NCI-H1048 (cell line): ENCODE measurements at regions not wholly inside any gene's neighbourhood (a gene's known extent, or its start where the extent isn't known, plus 50 kb on each side); places are given as distances from the start of the nearest gene placed in this dataset.
"Not testable (repeated sequence)": the region's sequence is repeated elsewhere in the genome, so short reads cannot be mapped to it uniquely, and the experiment has no call there.

Source experiments
- DNase-seq: peaks from one replicate; lab custom pipeline; 2025; lab: John Stamatoyannopoulos, UW

DNA sequence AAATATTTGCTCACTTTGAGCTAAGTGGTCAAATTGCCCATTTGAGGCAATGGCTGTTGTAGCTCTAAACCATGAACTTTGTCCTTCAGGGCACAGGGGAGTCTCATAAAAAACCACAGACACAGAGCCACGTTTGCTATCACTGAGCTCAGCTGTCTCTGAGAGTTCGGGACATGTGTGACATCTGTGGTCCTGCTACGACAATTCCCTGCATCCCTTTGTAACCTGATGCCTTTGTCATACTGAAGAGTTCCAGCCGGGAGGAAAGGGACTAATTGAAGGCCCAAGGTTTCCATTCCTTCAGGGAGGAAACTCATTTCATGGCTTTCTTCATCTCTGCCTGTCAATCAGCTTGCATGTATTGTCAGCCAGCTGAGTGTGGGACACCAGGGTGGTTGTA is 599.4 kb upstream of the CDH5 start:
- DNase-seq, result no peak

- DNase-seq, result no peak
Measured at GRCh38 chr16:65763640-65764305, 602.7 kb upstream of the CDH5 start.

DNA sequence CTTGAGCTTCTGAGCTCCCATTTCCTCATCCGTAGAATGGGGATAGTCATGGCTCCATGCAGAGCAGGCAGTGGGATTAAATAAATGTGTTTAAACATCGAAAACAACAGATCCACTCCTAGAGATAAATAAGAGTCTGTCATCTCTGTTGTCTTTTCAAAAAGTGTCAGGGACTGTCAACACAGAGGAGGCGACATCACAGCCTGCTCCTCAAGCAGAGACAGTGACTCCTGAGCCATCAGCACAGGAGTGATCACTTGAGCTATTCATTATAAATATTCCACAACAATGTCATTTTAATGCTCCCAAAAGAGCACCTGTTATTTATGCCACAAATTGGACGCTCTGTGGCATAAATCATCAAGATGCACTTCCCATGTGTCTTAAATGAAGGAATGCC is 605.6 kb upstream of the CDH5 start:
- no peak for DNase-seq

- DNase-seq, result no peak
Measured at GRCh38 chr16:65758620-65759019, 607.9 kb upstream of the CDH5 start.

GRCh38 chr16:65757064-65757463 is 609.4 kb upstream of the CDH5 start:
- DNase-seq, result no peak

GRCh38 chr16:65756163-65756562 is 610.3 kb upstream of the CDH5 start:
- no peak for DNase-seq

DNA sequence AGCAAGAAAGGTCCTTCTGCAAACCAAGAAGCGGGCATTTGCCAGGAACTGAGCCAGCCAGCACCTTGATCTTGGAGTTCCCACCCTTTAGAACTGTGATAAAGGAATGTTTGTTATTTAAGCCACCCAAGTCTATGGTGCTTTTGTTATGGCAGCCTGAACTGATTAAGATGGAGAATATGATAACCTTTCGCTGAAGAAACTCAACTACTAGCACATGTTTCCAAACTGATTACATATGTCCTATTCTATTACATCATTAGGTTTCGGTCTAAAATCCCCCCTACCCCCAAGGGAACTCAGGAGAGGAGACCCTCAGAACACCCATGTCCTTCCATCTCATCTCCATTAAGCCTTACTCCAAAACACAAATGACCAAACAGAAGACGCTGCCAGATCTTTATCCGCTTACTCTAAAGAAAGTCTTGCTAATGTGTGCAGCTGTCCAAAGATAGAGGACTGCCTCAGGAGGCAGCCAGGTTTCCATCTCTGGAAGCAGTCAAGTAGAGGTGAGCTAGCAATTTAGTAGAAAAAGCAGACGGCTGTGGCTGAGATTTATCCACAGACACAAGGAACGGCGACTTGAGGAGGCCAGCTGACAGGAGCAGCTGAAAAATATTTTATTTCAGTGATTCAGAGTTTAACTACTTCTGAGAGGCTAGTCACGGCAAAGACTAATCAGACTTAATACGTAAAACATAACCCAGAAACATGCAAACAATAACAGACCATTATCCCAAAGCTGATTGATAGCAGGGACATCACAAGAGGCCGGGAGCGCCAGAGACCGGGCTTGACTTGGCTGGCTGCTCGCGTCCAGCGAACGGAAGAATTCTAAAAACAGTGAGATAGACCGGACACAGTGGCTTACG is 611.4 kb upstream of the CDH5 start:
- no peak for DNase-seq

DNA sequence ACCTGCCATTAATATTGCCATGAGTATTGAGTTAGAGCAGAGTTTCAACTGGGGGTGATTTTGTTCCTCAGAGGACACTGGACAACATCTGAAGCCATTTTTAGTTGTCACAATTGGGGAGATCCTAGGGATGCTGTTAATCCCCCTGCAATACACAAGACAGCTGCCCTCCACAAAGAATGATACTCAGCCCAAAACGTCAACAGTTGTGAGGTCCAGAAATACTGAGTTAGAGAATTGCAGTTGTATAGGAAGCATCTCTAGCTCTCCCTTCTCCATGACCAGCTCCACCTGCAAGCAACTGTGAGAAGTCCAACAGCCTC is 614.0 kb upstream of the CDH5 start:
- no peak for DNase-seq

GRCh38 chr16:65751622-65752521 is 614.6 kb upstream of the CDH5 start:
- no peak for DNase-seq

- DNase-seq, result no peak
Measured at GRCh38 chr16:65749506-65749905, 617.0 kb upstream of the CDH5 start.

- DNase-seq, result no peak
Measured at GRCh38 chr16:65746941-65747340, 619.5 kb upstream of the CDH5 start.

DNA sequence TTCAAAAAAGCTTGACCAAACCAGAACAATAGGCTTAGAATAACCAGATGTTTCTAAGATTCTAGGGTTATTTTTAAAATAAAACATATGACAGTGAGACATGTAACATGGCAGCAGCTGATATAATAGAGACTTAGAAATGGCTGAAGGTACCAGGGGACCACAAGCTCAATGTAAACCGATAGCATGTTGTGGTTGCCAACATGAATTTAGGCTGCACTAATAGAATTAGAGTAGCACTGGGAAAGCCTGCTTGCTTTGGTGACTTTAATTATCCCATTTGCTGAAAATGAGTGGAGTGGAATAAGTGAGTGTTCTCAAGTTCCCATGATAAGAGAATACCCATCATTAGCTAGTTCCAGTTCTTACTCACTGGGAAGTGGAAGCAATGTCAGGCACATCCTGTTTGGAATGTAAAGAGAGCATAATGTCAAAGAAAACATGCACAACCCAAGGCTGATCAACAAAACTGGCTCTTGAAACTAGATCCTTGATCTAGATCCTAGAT is 621.2 kb upstream of the CDH5 start:
- no peak for DNase-seq

GRCh38 chr16:65744401-65744800 is 622.1 kb upstream of the CDH5 start:
- DNase-seq, result no peak

DNA sequence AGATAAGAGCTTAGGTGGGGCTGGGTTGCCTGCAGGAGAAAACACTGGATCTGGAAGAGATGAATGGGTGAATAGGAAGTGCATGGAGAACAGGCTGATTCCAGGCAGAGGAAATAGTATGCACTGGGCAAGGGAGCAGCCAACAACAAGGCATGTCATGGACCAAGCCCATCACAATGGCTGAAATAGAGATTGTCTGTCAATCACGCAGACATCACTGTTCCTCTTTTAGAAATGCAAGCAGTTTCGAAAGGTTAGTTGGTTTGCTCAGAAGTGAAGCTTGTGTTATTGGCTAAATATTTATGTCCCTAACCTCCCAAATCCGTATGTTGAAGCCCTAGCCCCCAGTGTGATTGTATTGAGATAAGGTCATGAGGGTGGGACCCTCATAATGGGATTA is 621.7 kb upstream of the CDH11 start:
- DNase-seq, result no peak

DNA sequence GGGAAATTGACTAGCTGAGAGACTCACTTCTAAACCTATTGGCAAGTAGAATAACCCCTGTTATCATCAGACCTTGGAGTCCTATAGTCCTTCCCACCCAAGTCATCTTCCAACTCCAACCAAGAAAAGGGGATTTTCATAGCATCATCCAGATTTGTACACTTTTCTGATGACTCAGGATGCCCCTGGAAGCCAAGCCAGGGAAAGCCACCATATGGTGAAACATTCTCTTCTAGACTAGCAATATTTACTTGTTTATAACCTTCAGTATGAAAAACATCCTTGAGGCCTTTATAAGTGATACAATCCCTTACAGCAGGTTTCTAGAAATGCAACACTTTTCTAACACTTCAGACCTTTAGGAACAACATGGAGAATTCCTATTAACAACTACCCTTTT is 618.8 kb upstream of the CDH11 start:
- no peak for DNase-seq

DNA sequence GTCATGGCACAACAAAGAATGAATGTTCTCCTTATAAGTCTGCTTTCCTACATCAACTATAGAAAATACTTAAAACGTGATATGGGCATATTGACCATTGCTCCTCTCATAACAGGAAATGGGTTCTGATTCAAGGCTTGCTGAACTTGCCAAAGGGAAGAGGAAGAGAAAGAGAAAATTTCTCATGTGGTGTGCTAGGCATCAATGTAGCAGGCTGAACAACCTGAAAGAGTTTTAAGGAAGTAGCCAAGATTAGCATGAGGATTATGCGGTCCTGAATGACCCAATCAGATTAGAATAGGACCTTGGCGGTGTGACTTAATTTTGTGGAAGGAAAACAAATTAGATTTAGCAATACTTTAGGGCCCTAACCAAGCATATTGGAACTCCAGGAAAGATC is 617.7 kb upstream of the CDH11 start:
- no peak for DNase-seq

DNA sequence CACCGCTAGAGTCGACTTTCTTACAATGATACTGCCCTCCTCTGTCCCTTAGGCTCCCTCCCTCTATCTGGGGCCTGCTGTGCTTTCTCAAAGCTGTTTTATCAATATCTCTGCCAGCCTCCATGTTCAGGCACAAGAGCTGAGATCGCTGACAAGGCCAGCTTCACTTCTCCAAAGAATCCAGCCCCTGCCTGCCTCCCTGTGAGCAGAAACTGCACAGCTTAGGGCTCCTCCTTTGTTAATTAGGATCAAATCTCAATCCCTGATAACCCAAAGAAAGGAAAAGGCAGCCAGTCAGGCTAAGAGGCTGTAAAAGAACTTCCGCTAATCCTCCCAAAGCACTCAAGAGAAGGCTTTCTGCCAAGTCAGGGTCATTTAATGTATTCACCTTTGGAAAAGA is 616.0 kb upstream of the CDH11 start:
- DNase-seq, result no peak

GRCh38 chr16:65735615-65736014 is 613.8 kb upstream of the CDH11 start:
- DNase-seq, result not testable (repeated sequence)

DNA sequence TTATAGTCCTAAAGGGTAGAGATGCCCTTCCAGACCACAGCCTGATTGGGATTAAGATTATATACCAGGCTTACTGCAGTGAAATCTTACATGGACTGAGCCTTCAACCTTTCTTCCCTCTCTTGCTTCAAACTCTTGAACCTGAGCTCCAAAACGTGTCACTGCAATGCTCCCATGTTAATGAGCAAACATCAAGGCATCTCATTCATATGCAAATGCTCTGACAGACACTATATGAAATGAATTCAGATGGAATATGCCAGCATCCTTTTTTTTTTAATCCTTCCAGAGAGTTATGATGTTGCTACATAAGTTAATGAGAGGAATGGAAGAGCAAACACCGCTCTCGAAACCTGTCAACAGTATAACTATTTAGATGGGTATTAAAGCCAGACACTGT is 611.9 kb upstream of the CDH11 start:
- no peak for DNase-seq

GRCh38 chr16:65731833-65732232 is 610.0 kb upstream of the CDH11 start:
- DNase-seq, result no peak

DNA sequence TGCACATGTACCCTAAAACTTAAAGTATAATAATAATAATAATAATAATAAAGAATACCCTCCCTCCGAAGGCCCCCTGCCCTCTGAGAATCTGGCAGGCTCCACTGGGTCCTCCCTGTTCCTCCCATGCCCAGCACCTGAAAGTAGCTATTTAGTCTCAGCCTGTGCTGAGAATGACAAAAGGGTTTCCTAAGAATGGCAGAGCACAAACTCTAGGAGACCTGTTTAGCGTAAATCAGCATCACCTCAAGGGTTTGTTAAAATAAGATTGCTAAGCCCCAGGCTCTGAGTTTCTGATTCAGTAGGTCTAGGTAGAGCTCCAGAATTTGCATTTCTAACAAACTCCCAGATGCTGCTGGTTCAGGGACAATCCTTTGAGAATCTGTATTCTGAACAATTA is 606.8 kb upstream of the CDH11 start:
- DNase-seq, result no peak

DNA sequence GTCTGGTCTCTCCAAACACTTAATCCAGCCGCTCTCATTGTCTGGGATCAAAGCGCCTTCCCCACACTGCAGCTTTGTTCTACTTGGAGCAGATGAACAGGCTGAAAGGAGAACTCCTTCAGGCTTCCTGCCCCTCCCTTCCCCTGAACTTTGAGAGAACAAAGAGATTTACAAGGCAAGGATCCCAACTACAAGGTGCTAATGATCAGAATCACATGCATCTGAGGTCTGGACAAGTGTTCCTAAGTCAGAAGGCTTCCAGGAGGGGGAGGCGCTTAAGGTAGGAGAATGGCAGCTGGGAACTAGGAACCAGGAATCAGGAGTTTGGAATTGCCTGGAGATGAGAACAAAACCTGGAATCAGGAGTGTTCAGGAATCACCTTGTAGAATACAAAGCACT is 606.3 kb upstream of the CDH11 start:
- DNase-seq, result no peak
